ENCODE measurements at regions not wholly inside any gene's neighbourhood (a gene's known extent, or its start where the extent isn't known, plus 50 kb on each side); places are given as distances from the start of the nearest gene placed in this dataset.
"Not testable (repeated sequence)": the region's sequence is repeated elsewhere in the genome, so short reads cannot be mapped to it uniquely, and the experiment has no call there.

DNA sequence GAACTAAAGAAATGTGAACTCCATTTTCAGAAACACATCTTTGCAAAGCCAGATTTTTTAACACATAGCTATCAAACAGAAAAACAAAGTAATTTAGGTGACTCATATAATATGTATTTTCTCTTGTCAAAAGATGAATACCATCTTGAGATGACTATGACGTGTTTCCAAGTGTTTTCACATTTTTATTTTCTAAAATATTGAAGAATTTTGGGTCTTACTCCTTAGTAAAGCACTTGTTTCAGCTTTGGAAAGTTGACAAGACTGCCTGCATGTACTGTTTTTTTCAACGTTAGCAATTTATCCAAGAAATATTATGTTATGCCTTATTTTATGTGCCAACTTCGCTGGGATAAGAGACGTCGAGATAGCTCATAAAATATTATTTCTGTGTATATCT, 733.9 kb upstream of the EPHA5 start:
- no peak for DNase-seq (ENCODE audit: low read depth)

GRCh38 chr4:66376921-66377320, 706.6 kb upstream of the EPHA5 start:
- no peak for DNase-seq (ENCODE audit: low read depth)

DNA sequence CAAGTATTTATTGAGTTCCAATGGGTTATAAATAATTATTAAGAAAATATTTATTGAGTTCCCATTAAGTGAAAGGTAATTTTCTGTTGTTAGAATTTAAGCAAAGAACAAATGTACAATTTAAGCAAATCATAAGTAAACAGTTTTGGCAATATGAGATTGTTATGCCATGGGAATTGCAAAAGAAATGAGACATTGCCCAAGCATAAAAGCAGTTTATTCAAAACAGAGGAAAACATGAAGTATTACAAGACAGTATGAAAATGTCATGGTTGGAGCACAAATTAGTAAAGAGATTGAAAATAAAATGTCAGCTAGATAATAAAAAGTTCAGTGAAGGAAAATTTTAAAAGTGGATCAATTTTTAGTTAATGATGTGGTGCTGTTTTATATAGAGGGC, 706.1 kb upstream of the EPHA5 start:
- DNase-seq (ENCODE audit: low read depth), result no peak

GRCh38 chr4:66373268-66373667, 703.0 kb upstream of the EPHA5 start:
- no peak for DNase-seq (ENCODE audit: low read depth)

DNA sequence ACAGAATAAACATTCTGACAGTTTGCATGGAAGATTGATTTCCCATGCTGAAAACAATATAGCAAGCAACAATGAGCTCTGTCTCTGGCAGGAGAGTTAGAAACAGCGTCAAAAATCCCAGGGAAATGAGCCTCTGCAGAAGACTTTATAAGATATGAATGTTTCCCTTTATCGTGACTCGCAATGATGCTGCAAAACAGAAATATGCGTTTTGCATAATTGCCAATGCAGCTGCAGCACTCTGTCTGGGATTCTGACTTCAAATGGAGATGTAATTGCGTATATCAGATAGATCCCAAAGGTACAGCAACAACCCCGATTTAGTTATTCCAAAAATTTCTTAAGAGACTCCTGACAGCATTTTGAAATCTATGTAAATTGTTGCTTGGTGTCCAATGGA, 702.4 kb upstream of the EPHA5 start:
- no peak for DNase-seq (ENCODE audit: low read depth)

GRCh38 chr4:66367043-66367660, 696.9 kb upstream of the EPHA5 start:
- no peak for DNase-seq (ENCODE audit: low read depth)

DNA sequence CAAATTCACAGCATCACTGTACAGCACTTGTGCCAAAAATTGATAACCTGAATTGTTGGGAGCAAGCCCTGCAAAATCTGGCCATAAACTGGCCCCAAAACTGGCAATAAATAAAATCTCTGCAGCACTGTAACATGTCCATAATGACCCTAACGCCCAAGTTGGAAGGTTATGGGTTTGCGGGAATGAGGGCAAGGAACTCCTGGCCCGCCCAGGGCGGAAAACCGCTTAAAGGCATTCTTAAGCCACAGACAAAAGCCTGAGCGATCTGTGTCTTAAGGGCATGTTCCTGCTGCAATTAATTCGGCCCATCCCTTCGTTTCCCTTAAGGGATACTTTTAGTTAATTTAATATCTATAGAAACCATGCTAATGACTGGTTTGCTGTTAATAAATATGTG, 690.1 kb upstream of the EPHA5 start:
- DNase-seq (ENCODE audit: low read depth), result not testable (repeated sequence)

GRCh38 chr4:66357316-66357715, 687.0 kb upstream of the EPHA5 start:
- no peak for DNase-seq (ENCODE audit: low read depth)

GRCh38 chr4:66355328-66355727, 685.0 kb upstream of the EPHA5 start:
- DNase-seq (ENCODE audit: low read depth), result no peak

GRCh38 chr4:66351761-66352160, 681.5 kb upstream of the EPHA5 start:
- DNase-seq (ENCODE audit: low read depth), result no peak

GRCh38 chr4:66340286-66340893, 670.1 kb upstream of the EPHA5 start:
- no peak for DNase-seq (ENCODE audit: low read depth)

- no peak for DNase-seq (ENCODE audit: low read depth)
Measured at GRCh38 chr4:66339007-66339406, 668.7 kb upstream of the EPHA5 start.

- no peak for DNase-seq (ENCODE audit: low read depth)
Measured at GRCh38 chr4:66331761-66332160, 661.5 kb upstream of the EPHA5 start.

- no peak for DNase-seq (ENCODE audit: low read depth)
Measured at GRCh38 chr4:66330125-66330524, 659.8 kb upstream of the EPHA5 start.

GRCh38 chr4:66328803-66329574, 658.7 kb upstream of the EPHA5 start:
- no peak for DNase-seq (ENCODE audit: low read depth)

DNA sequence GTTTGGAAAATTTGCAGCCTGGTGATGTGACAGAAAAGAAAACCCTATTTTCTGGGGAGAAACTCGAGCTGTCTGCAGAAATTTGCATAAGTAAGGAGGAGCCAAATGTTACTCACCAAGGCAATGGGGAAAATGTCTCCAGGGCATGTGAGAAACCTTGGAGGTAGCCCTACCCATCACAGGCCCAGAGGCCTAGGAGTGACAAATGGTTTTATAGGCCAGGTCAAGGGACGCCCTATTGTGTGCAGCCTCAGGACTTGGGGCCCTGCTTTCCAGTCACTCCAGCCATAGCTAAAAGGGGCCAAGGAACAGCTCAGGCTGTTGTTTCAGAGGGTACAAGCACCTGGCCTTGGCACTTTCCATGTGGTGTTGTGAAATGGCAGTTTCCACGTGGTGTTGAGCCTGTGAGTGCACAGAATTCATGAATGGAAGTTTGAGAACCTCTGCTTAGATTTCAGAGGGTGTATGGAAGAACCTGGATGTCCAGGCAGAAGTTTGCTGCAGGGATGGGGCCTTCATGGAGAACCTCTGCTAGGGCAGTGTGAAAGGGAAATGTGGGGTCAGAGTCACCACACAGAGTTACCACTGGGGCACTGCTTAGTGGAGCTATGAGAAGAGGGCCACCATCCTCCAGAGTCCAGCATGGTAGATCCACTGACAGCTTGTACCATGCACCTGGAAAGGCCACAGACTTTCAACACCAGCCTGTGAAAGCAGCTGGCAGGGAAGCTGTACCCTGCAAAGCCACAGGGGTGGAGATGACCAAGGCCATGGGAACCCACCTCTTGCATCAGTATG, 637.6 kb upstream of the EPHA5 start:
- DNase-seq (ENCODE audit: low read depth), result no peak

DNA sequence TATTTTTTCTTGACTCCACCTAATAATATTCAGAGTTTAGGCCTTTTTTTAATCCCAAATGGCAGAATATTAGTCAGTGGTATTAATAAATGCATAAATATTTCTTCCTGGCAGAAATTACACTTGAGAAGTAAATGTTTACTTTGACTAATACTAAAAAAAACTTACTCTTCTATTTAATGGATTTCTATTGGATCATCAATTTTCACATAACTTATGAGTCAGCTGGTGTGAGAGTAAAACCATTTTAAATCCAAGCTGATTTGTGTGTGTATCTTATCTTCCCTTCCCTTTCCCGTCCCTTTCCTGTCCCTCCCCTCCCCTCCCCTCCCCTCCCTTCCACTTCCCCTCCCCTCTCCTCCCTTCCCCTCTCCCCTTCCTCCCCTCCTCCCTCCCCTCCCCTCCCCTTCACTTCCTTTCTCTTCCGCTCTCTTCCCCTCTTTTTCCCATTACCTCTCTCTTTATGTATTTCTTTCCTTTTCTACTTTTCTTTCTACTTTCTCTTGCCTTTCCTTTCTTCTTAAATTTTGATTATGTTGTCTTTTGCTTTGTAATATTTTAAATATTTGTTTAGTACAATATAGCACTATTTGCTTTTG, 630.1 kb upstream of the EPHA5 start:
- no peak for DNase-seq (ENCODE audit: low read depth)

GRCh38 chr4:66298569-66298968, 628.3 kb upstream of the EPHA5 start:
- no peak for DNase-seq (ENCODE audit: low read depth)

DNA sequence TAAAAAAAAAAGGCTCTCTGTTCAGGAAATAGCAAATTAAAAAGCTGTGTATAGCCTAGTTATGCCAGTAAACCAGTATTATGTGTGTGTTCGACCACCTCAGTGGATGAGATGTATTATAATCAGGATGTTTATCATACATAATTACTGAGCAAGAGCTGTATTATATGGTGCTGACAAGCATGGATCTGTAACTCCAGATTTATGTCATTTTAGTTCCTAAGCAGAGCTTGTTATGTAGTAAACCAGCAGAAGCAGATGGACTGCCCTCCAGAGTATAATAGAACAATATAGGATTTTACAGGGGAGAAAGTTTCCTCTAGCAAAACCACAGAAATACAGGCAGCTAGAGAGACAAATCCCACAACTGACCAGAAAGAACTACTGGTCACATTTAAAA, 627.4 kb upstream of the EPHA5 start:
- DNase-seq (ENCODE audit: low read depth), result no peak

DNA sequence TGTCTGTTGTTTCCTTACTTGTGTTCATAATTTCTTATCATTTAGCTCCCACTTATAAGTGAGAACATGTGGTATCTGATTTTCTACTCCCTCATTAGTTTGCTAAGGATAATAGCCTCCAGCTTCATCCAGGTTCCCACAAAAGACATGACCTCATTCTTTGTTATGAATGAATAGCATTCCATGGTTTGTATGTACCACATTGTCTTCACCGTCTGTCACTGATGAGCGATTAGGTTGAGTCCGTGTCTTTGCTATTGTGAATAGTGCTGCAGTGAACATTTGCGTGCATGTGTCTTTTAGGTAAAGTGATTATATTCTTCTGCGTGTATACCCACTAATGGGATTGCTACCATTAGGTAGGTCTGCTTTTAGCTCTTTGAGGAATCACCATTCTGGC, 624.3 kb upstream of the EPHA5 start:
- DNase-seq (ENCODE audit: low read depth), result no peak

GRCh38 chr4:66284991-66285451, 614.7 kb upstream of the EPHA5 start:
- DNase-seq (ENCODE audit: low read depth), result no peak

- DNase-seq (ENCODE audit: low read depth), result no peak
Measured at GRCh38 chr4:66279084-66279483, 608.8 kb upstream of the EPHA5 start.
